H1 (cell line): ENCODE measurements at regions not wholly inside any gene's neighbourhood (a gene's known extent, or its start where the extent isn't known, plus 50 kb on each side); places are given as distances from the start of the nearest gene placed in this dataset.

Experiments
- CTCF ChIA-PET: fragments of 300-600 bp; sonication (Branson Sonifier 250); formaldehyde crosslinking; loops from one replicate; lab custom pipeline; 2021; ENCODE audit not compliant: partially characterized antibody; lab: Charles Lee
- POLR2A ChIA-PET: fragments of 300-600 bp; sonication (Branson Sonifier 250); formaldehyde crosslinking; loops from one replicate; lab custom pipeline; 2021; ENCODE audit warnings: inconsistent platforms; ENCODE audit not compliant: partially characterized antibody; lab: Charles Lee
- DNase-seq, 2 experiments: peaks; one replicate each; pipeline versions ENCODE4 v3.0.0 to v3.0.0-alpha.2; 2010 to 2022; ENCODE audit warnings: low spot score in 2 of 2, low read depth in 1 of 2, mixed read lengths in 1 of 2
- FAIRE-seq: peaks from 2 replicates; lab custom pipeline; 2011; peaks lifted over from hg19 to GRCh38; lab: Jason Lieb, UNC
- H2AFZ ChIP-seq: 2 replicates; pipeline ENCODE4 v1.8.1; 2012; ENCODE audit warnings: low read length, inconsistent platforms
- H2AK5ac ChIP-seq: 2 replicates; pipeline ENCODE4 v1.6.1; 2013; ENCODE audit warnings: low read depth, low read length
- H2BK120ac ChIP-seq: replicated peaks from 2 replicates; pipeline ENCODE3; 2013; ENCODE audit warnings: low read depth, low read length, inconsistent platforms
- H2BK12ac ChIP-seq: 2 replicates; pipeline ENCODE4 v1.6.1; 2013; ENCODE audit warnings: low read depth, low read length
- H2BK15ac ChIP-seq: 2 replicates; pipeline ENCODE4 v1.6.1; 2013; ENCODE audit warnings: low read length
- H2BK20ac ChIP-seq: 2 replicates; pipeline ENCODE4 v1.6.1; 2013; ENCODE audit warnings: low read length
- H2BK5ac ChIP-seq: 2 replicates; pipeline ENCODE4 v1.6.1; 2013; ENCODE audit warnings: low read depth, low read length
- H3K14ac ChIP-seq: 2 replicates; pipeline ENCODE4 v1.6.1; 2013; ENCODE audit warnings: inconsistent platforms; ENCODE audit not compliant: insufficient read length
- H3K18ac ChIP-seq: 2 replicates; pipeline ENCODE4 v1.6.1; 2013; ENCODE audit warnings: low read length; ENCODE audit errors: extremely low read depth
- H3K23ac ChIP-seq: 2 replicates; pipeline ENCODE4 v1.6.1; 2013; ENCODE audit warnings: inconsistent platforms; ENCODE audit not compliant: insufficient read length
- H3K23me2 ChIP-seq: 2 replicates; pipeline ENCODE4 v1.6.1; 2013; ENCODE audit warnings: low read depth, low read length
- H3K27ac ChIP-seq: 2 replicates; pipeline ENCODE4 v1.6.1; 2011; ENCODE audit warnings: low read depth, low read length, inconsistent platforms
- H3K27me3 ChIP-seq, 4 experiments: replicated peaks in 1 of 4; 1 replicate in 1 of 4; 2 replicates in 3 of 4; pipeline versions ENCODE4 v1.6.1 to v1.8.1; 2011 to 2013; ENCODE audit warnings: low read length in 3 of 4, mild to moderate bottlenecking in 3 of 4, inconsistent platforms in 2 of 4, mixed read lengths in 2 of 4, moderate library complexity in 1 of 4; ENCODE audit not compliant: control insufficient read depth in 3 of 4, insufficient read depth in 3 of 4; ENCODE audit errors: extremely low read depth in 1 of 4
- H3K36me3 ChIP-seq, 4 experiments: 2 replicates each; pipeline versions ENCODE4 v1.6.1 to v1.8.1; 2011 to 2013; ENCODE audit warnings: mild to moderate bottlenecking in 4 of 4, low read length in 3 of 4, moderate library complexity in 2 of 4, control low read depth in 1 of 4, inconsistent platforms in 1 of 4; ENCODE audit not compliant: insufficient read depth in 4 of 4, control insufficient read depth in 2 of 4
- H3K4ac ChIP-seq: replicated peaks from 2 replicates; pipeline ENCODE3; 2013; ENCODE audit warnings: low read length, low read depth, mixed read lengths, inconsistent platforms; ENCODE audit not compliant: insufficient read length
- H3K4me1 ChIP-seq, 4 experiments: replicated peaks in 1 of 4; 1 replicate in 1 of 4; 2 replicates in 3 of 4; pipeline versions ENCODE4 v1.6.1 to v1.8.1; 2011 to 2013; ENCODE audit warnings: low read length in 3 of 4, inconsistent platforms in 2 of 4, mixed read lengths in 1 of 4; ENCODE audit not compliant: insufficient read depth in 4 of 4, control insufficient read depth in 3 of 4
- H3K4me2 ChIP-seq, 2 experiments: 2 replicates each; pipeline versions ENCODE4 v1.6.1 to v1.8.1; 2011 to 2013; ENCODE audit warnings: low read depth in 2 of 2, low read length in 2 of 2, control low read depth in 1 of 2, inconsistent platforms in 1 of 2, mild to moderate bottlenecking in 1 of 2; ENCODE audit not compliant: insufficient read depth in 1 of 2
- H3K4me3 ChIP-seq, 4 experiments: fragments of 200-600, 300-600 bp in 1 of 4; sonication (generic), shearing (Covaris generic), sonication (Bioruptor Twin) in 1 of 4; 2 replicates each; pipeline versions ENCODE4 v1.5.1 to v1.8.1; 2011 to 2016; ENCODE audit warnings: low read length in 4 of 4, low read depth in 3 of 4, control low read depth in 2 of 4, inconsistent platforms in 2 of 4, mild to moderate bottlenecking in 2 of 4, mixed read lengths in 1 of 4, moderate library complexity in 1 of 4; ENCODE audit not compliant: insufficient read depth in 2 of 4; ENCODE audit errors: extremely low read depth in 1 of 4
- H3K56ac ChIP-seq: replicated peaks from 2 replicates; pipeline ENCODE3; 2013; ENCODE audit warnings: low read depth, mild to moderate bottlenecking, mixed read lengths, low read length, inconsistent platforms; ENCODE audit not compliant: insufficient read length
- H3K79me1 ChIP-seq: 2 replicates; pipeline ENCODE4 v1.6.1; 2013; ENCODE audit warnings: low read depth, low read length, control low read depth
- H3K79me2 ChIP-seq, 2 experiments: 2 replicates each; pipeline versions ENCODE4 v1.6.1 to v1.8.1; 2012 to 2013; ENCODE audit warnings: low read length in 2 of 2, mild to moderate bottlenecking in 2 of 2, inconsistent platforms in 1 of 2; ENCODE audit not compliant: insufficient read depth in 2 of 2, control insufficient read depth in 1 of 2
- H3K9ac ChIP-seq, 4 experiments: replicated peaks in 1 of 4; 1 replicate in 1 of 4; 2 replicates in 3 of 4; pipeline versions ENCODE4 v1.6.1 to v1.8.1; 2011 to 2013; ENCODE audit warnings: low read depth in 3 of 4, low read length in 3 of 4, control low read depth in 2 of 4, mild to moderate bottlenecking in 2 of 4, moderate library complexity in 2 of 4, inconsistent platforms in 1 of 4; ENCODE audit errors: extremely low read depth in 1 of 4
- H3K9me3 ChIP-seq, 2 experiments: 2 replicates each; pipeline versions ENCODE4 v1.6.1 to v1.8.1; 2012 to 2013; ENCODE audit warnings: mild to moderate bottlenecking in 2 of 2, moderate library complexity in 2 of 2, control low read depth in 1 of 2, inconsistent platforms in 1 of 2, low read depth in 1 of 2, low read length in 1 of 2, mixed read lengths in 1 of 2; ENCODE audit not compliant: insufficient read depth in 2 of 2
- H4K20me1 ChIP-seq, 2 experiments: replicated peaks in 1 of 2; 2 replicates each; pipeline versions ENCODE3 to v1.8.1; 2011 to 2013; ENCODE audit warnings: inconsistent platforms in 2 of 2, low read length in 2 of 2, mild to moderate bottlenecking in 1 of 2; ENCODE audit not compliant: insufficient read depth in 2 of 2, control insufficient read depth in 1 of 2
- H4K5ac ChIP-seq: 2 replicates; pipeline ENCODE4 v1.6.1; 2013; ENCODE audit warnings: low read length, low read depth, mixed read lengths, inconsistent platforms; ENCODE audit not compliant: insufficient read length
- H4K8ac ChIP-seq: 2 replicates; pipeline ENCODE4 v1.8.0; 2013; ENCODE audit warnings: mild to moderate bottlenecking, moderate library complexity, low read length, inconsistent platforms; ENCODE audit not compliant: insufficient read depth; ENCODE audit errors: extremely low read depth
- H4K91ac ChIP-seq: replicated peaks from 2 replicates; pipeline ENCODE3; 2013; ENCODE audit warnings: low read length, mixed read lengths, inconsistent platforms; ENCODE audit not compliant: insufficient read length
- CBX8 ChIP-seq: fragments of 300-800, 300-1000 bp; sonication (generic); IDR thresholded peaks from 2 replicates; pipeline ENCODE4 v1.7.1; 2016; ENCODE audit warnings: low read depth, low read length, borderline replicate concordance
- CEBPB ChIP-seq: IDR thresholded peaks from 2 replicates; pipeline ENCODE4 v1.6.1; 2012; ENCODE audit warnings: low read depth, low read length
- CHD1 ChIP-seq: IDR thresholded peaks from 2 replicates; pipeline ENCODE4 v1.6.1; 2012; ENCODE audit warnings: low read depth, low read length, improper control_type of control experiment
- FOSL1 ChIP-seq: IDR thresholded peaks from 2 replicates; pipeline ENCODE4 v1.6.1; 2011; ENCODE audit warnings: mild to moderate bottlenecking, low read depth, low read length, moderate library complexity; ENCODE audit not compliant: insufficient read depth
- HDAC2 ChIP-seq, 2 experiments: fragments of 300-600 bp in 1 of 2; sonication (generic) in 1 of 2; IDR thresholded peaks; 2 replicates each; pipeline ENCODE4 v1.6.1; 2011 to 2012; ENCODE audit warnings: low read depth in 2 of 2, low read length in 2 of 2, mild to moderate bottlenecking in 2 of 2, moderate library complexity in 2 of 2, borderline replicate concordance in 1 of 2, inconsistent platforms in 1 of 2
- JUN ChIP-seq: IDR thresholded peaks from 2 replicates; pipeline ENCODE4 v1.6.1; 2011; ENCODE audit warnings: low read depth, mild to moderate bottlenecking, improper control_type of control experiment, low read length
- JUND ChIP-seq: IDR thresholded peaks from 2 replicates; pipeline ENCODE4 v1.6.1; 2011; ENCODE audit warnings: mild to moderate bottlenecking, improper control_type of control experiment, low read length
- KDM1A ChIP-seq: fragments of 200-600, 300-600 bp; sonication (generic); IDR thresholded peaks from 2 replicates; pipeline ENCODE4 v1.7.1; 2016; ENCODE audit warnings: mild to moderate bottlenecking, low read length, borderline replicate concordance
- NANOG ChIP-seq: IDR thresholded peaks from 2 replicates; pipeline ENCODE4 v1.6.1; 2011; ENCODE audit warnings: low read length, low read depth, mild to moderate bottlenecking, inconsistent platforms; ENCODE audit not compliant: insufficient read depth, poor library complexity, severe bottlenecking
- RAD21 ChIP-seq, 2 experiments: IDR thresholded peaks in 1 of 2; conservative IDR thresholded peaks in 1 of 2; 2 replicates each; pipeline ENCODE4 v1.6.1; 2011; ENCODE audit warnings: low read depth in 2 of 2, low read length in 2 of 2, improper control_type of control experiment in 1 of 2, inconsistent platforms in 1 of 2, mild to moderate bottlenecking in 1 of 2, moderate library complexity in 1 of 2
- RNF2 ChIP-seq: fragments of 200-900, 300-1000 bp; sonication (generic); IDR thresholded peaks from 2 replicates; pipeline ENCODE4 v1.7.1; 2016; ENCODE audit warnings: borderline replicate concordance, low read depth, mild to moderate bottlenecking, antibody characterized with exemption, low read length; ENCODE audit not compliant: poor library complexity, severe bottlenecking; ENCODE audit errors: missing control alignments
- SP4 ChIP-seq: IDR thresholded peaks from 2 replicates; pipeline ENCODE4 v1.6.1; 2012; ENCODE audit warnings: low read length, inconsistent platforms
- SUZ12 ChIP-seq: fragments of 200-600 bp; sonication (generic); IDR thresholded peaks from 2 replicates; pipeline ENCODE4 v1.6.1; 2012; ENCODE audit warnings: mild to moderate bottlenecking, inconsistent platforms, low read length, moderate library complexity, mixed read lengths
- whole genome bisulfite sequencing, 2 experiments: shearing (Covaris generic) in 1 of 2; methylation state at CpG; one replicate each; pipeline versions ENCODE4 v1.1.6 to v1.1.7; 2013 to 2015; ENCODE audit warnings: low lambda C conversion rate in 2 of 2, mixed read lengths in 2 of 2, inconsistent platforms in 1 of 2, low coverage in 1 of 2, missing lambda C conversion rate in 1 of 2; ENCODE audit not compliant: insufficient replicate concordance in 2 of 2, insufficient coverage in 1 of 2, insufficient read length in 1 of 2; ENCODE audit errors: extremely low coverage in 1 of 2, missing lambda C conversion rate in 1 of 2; 5-methylcytosine and 5-hydroxymethylcytosine counted together

DNA sequence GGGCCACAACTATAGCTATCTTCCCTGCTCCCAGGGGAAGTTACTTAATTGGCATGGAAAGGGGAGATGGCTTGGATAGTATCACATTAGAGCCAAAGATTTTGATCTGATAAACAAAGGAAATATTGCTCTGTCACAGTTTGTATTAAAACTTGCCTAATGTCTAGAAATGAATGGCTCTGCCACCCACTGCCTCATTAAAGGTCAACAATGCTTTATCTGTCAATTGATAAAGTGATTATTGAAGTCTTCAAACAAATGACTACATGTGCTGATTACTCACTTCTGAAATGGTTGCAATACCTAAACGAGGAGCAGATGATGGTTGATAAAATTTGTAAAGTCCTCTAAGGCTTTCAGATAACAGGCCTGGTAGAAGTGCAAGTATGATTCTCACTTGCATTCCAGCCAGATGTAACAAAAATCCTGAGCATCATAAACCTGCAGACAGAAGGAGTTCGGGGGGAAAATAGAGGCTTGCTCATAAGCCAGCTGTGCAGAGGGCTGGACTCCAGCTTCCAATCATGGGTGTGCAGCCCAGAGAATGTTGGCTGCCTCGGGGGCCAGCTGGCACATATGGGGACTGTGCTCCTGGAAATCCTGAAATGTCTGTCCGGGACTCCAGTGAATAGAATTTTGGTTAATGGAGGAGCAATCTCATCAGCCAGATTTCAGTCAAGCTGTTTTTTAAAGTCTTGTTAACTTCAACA lies 200.5 kb upstream of the SLC27A6 start:
- DNase-seq, result no peak
- no peak overlapping the region for H3K27ac ChIP-seq
- no peaks in the 10 kb centered on the region for H4K20me1 ChIP-seq
- no peak overlapping the region for H2BK20ac ChIP-seq
- H3K79me1 ChIP-seq, result no peaks in the 10 kb centered on the region
- no peaks in the 10 kb centered on the region for H3K4me1 ChIP-seq
- ChIA-PET CTCF (no interaction called here), POLR2A (no interaction called here)
- no peak overlapping the region for H2BK120ac ChIP-seq
- no peak overlapping the region for H2BK12ac ChIP-seq
- no peak overlapping the region for H4K5ac ChIP-seq
- H3K23ac ChIP-seq, result no peak overlapping the region
- no peaks in the 10 kb centered on the region for H3K36me3 ChIP-seq
- WGBS, 2 experiments, result 94% methylated on average over 4 of the region's 4 CpGs; no CpG with 5 or more reads in 1 of the 2 experiments
- H3K4ac ChIP-seq, result no peak overlapping the region
- peaks cover 2% of the 10 kb centered on the region; the same call in 1 of the 2 replicates for H3K23me2 ChIP-seq
- no peak overlapping the region for H4K8ac ChIP-seq
- no peaks in the 10 kb centered on the region for H3K9me3 ChIP-seq
- no peak overlapping the region for H4K91ac ChIP-seq
- no peak overlapping the region for H2AFZ ChIP-seq
- no peak overlapping the region for H3K4me2 ChIP-seq
- no peak overlapping the region for H2BK5ac ChIP-seq
- no peak overlapping the region for H3K9ac ChIP-seq
- H3K18ac ChIP-seq, result no peak overlapping the region
- no peak for FAIRE-seq
- no peak overlapping the region for H3K56ac ChIP-seq
- no peak overlapping the region for H3K14ac ChIP-seq
- H3K79me2 ChIP-seq, result no peaks in the 10 kb centered on the region
- H3K27me3 ChIP-seq, result no peaks in the 10 kb centered on the region
- no peak overlapping the region for H2AK5ac ChIP-seq
- H3K4me3 ChIP-seq, result no peak overlapping the region
- H2BK15ac ChIP-seq, result no peak overlapping the region
- TF ChIP-seq CHD1 (no peak), NANOG (no peak), CEBPB (no peak), CBX8 (no peak), RAD21 (IDR thresholded peaks at IDR 0.05 in 1 of 2, conservative IDR thresholded peaks at IDR 0.05 in 1 of 2; ENCODE audit: low read depth in 2 of 2, low read length in 2 of 2) (no peak), KDM1A (no peak), HDAC2 (IDR thresholded peaks at IDR 0.05; ENCODE audit: borderline replicate concordance in 1 of 2, low read depth in 2 of 2, low read length in 2 of 2) (no peak), SP4 (no peak), FOSL1 (no peak), SUZ12 (no peak), RNF2 (no peak), JUN (no peak), JUND (no peak)
